ENCODE measurements at regions not wholly inside any gene's neighbourhood (a gene's known extent, or its start where the extent isn't known, plus 50 kb on each side); places are given as distances from the start of the nearest gene placed in this dataset.

- TF ChIP-seq EZH2 (IDR thresholded peaks at IDR 0.05; ENCODE audit: borderline replicate concordance) (no peak), CTCF (IDR thresholded peaks at IDR 0.05; ENCODE audit: poor library complexity) (no peak)
Observed at GRCh38 chr2:195049372-195050031, 607.5 kb upstream of the SLC39A10 start.

Measured in hepatocyte (in vitro differentiated cells).